HG02885 (cell line): ENCODE measurements at regions not wholly inside any gene's neighbourhood (a gene's known extent, or its start where the extent isn't known, plus 50 kb on each side); places are given as distances from the start of the nearest gene placed in this dataset.

Experiments used
- ATAC-seq: cut with Tn5 transposase; IDR thresholded peaks from one replicate; pipeline ENCODE4 v1.9.1; 2021; ENCODE audit warnings: mild to moderate bottlenecking; ENCODE audit not compliant: unreplicated experiment, poor library complexity

DNA sequence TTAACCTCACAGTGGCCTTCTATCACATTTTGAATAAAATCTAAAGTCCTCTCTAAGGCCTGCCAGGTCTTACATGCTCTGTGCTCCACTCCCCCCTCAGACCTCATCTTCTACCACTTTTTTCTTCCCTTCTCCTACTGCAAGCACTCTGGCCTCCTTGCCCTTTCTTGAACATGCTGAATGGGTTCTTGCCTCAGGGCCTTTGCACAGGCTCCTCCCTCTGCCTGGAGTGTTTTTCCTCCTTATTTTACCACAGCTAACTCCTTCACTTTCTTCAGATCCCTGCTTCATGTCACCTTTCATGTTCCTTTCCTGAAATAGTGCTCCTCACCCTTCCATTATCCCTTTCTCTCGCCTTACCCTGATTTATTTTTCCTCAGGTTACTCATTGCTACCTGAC is 97.9 kb upstream of the FOXP4 start:
- no peak for ATAC-seq

DNA sequence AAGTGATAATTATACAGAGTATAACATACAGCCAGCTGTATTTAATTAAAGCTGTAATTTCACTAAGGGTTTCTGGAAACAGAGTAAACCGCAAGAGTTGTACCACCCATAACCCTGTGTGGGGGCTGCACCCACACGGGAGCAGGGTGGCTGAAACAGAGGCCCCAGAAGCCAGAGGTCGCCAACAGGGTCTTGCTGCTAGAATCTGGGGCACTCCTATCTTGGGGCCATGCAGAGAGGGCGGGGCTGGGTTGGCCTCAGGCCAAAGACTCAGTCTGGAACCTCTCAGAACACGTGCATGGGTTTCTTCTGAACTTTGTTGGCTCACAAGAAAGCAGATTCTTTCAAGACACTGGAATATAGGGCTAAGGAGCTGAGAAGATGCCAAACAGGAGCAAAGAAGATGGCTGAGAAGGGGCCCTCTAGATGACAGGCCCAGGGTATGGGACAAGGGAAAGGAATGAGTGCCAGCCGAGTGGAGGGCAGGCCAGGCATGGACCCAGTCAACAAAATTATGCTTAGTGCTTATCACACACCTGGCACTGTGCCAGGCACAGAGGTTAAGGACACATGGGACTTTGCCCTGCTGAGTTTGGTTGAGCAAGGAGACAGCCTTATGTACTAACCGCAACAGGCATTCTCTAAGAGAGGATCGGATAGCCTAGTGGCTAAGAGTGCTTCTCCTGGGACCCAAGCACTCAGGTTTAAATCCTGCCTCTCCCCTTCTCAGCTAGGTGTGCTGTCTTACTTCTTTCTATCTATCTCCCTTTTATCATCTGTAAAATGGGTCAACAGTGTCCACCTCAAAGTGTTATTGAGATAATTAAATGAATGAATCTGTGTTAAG is 96.6 kb upstream of the FOXP4 start:
- ATAC-seq, result no peak

DNA sequence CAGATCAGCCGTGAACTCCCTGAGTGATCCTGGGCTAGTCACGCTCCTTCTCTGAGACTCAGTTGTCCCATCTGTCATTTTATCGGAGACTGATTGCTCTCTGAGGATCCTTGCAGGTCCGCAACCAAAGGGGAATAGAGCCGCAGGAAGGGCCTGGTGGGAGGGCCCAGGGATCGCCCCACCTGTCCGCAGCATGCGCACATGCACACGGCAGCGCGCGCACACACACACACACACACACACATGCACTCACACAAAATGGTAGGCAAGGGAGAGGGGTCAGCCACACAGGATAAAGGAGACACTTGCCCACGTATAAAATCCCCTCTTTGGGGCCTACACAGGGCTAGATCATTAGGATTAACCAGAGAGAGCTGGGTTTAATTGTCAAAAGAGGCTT is 95.6 kb upstream of the FOXP4 start:
- ATAC-seq, result no peak

DNA sequence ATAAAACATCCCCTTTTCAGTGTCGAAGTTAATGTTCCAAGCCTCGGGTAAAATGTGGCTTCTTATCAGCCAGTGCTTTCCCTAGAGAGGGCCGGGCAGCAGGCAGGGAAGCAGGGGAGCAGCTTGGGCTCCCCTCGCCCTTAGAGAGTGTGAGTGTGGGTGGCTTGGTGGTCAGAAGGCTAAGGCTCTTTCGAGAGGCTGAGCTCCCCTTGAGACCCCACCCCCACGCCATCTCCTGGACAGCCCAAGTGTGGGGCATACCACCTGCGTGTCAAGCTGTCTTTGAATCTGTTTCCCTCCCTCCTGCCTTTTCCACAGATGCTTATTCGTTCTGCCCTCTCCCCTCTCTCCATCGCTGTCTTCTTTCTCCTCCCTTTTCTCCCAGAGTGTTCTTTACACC is 95.1 kb upstream of the FOXP4 start:
- ATAC-seq, result no peak

DNA sequence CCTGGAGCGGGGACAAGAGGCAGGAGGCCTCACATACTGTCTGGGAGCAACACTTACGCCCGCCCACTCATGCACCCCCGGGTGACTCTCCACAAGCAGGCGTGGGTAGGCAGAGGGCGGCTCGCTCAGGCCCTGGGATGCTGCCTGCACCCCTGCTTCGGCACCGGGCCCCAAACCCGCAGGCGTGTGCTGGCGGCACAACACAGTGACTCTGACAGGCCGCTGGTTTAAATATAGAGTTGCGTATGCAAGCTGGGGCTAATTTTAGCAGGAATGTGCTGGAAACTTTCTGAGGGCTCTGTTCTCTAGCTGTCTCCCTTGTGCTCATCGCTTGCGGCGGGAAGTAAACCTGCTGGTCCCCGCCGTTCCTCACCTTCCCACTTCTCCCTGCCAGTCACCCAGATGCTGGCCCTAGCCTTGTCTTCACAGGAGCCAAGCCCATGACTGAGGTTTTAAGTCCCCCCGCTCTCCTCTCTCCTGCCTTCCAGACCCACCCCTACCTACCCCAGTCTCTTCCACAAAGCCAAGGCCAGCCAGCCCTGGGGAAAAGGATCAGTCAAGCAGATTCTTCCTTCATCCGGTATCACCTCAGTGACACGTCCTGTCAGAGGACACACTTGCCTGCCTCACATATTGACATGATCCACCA is 94.5 kb upstream of the FOXP4 start:
- ATAC-seq, result no peak

DNA sequence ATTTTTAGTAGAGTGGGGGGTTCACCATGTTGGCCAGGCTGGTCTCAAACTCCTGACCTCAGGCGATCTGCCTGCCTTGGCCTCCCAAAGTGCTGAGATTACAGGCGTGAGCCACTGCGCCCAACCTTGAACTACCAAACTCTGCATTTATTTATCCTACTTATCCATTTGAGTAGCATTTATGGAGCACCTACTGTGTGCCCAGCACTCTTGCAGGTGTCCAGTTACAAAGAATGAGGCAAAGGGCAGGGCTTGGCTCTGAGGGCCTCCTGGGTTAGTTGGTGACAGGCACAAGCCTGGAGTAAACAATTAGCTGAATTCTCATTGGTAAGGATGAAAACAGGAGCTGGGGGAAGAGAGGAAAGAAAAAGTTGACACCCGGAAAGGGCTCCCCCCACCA is 93.4 kb upstream of the FOXP4 start:
- ATAC-seq, result no peak

DNA sequence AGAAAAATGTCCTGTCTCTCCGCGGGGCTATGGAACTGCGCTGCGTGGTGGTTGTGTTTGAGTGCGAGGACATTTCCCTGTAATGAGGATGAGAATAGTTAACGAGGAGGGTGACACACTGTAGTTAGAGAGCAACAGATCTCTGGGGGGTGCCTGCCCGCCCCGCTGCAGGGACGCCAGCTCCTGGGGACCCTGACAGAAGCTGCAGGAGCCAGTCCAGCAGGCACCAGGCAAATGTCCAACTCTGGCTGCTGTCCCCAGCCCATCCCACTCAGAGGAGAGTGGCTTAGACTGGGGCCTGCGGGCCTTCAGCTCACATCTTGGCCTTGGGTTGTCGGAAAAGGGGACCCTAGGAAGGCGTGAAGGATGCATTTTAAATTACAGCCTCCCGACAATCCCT is 92.9 kb upstream of the FOXP4 start:
- ATAC-seq, result no peak

DNA sequence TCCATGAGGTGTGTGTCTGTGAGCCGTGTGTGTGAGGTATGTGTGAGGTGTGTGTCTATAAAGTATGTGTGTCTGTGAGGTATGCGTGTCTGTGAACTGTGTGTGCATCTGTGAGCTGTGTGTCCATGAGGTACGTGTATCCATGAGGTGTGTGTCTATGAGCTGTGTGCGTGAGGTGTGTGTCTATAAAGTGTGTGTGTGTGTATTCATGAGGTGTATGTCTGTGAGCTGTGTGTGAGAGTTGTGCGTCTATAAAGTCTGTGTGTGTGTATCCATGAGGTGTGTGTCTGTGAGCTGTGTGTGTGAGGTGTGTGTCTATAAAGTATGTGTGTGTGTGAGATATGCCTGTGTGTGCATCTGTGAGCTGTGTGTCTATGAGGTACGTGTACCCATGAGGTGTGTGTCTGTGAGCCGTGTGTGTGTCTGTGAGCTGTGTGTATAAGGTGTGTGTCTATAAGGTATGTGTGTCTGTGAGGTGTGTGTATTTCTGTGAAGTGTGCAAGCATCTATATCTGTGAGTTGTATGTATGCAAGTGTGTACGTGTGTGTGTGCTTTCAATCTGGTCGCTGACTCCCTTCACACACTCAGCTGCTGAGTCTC is 91.9 kb upstream of the FOXP4 start:
- ATAC-seq, result no peak

DNA sequence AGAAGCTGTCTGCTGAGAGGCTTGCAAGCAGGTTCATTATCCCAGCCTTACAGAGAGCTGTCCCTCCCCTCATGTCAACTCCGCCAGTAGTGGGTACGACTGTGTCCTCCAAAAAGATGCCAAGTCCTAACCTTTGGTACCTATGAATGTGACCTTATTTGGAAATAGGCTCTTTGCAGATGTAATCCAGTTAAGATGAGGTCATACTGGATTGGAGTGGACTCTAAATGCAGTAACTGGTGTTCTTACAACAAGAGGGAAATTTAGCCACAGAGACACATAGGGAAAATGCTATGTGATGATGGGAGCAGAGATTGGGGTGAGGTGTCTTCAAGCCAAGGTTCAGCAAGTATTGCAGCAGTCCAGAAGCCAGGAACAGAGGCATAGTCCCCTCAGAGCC is 90.8 kb upstream of the FOXP4 start:
- ATAC-seq, result no peak

DNA sequence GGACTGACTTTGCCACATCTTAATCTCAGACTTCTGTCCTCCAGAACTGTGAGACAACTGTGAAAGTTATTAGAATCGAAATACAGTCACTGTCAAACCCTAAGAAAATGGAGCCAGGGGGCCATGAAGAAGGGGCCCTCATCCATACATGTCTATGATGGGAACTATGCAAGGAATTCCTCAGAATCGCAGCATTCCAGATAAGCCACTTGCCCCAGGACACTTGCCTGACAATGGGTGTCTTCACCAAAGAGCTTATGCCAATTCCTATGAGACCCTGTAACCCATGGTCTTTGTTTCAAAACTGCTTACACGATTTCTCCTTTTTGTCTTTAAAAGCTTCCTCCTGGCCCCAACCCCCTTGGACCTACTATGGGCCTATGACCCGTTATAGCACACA is 90.4 kb upstream of the FOXP4 start:
- ATAC-seq, result no peak

DNA sequence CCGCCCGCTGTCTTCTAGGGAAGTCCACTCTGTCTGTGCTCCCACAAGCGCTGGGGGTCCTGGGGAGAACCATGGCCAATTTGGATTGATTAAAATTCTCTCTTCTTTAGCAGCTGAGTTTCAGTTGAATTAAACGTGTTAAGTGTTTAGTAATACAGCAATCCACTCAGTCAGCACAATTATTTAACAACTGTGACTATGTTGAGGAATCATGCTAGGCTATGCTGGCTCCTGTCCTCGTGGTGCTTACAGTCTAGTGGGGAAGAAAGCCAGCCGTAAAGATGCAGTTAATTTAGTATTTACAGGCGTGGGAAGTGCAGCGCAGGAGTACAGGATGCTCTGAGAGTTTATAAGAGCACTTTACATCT is 88.9 kb upstream of the FOXP4 start:
- ATAC-seq, result no peak

DNA sequence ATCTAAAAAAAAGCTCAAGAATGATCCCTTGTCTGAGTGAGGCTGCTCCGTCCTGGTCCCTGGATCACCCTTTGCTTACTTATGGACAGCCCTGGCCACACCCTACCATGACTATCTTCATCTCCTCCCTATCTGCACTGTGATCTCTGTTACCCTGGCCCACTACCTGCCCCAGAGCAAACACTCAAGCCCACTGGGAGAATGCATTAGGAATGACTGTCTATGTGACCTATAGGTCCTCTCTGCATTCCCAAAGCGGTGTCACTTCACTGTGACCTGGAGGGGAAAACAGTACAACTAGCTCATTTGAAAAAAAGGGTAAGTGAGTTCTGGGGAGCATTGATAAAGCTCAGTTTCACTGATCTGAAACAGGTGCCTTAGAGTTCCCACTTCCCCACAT is 86.4 kb upstream of the FOXP4 start:
- ATAC-seq, result no peak

DNA sequence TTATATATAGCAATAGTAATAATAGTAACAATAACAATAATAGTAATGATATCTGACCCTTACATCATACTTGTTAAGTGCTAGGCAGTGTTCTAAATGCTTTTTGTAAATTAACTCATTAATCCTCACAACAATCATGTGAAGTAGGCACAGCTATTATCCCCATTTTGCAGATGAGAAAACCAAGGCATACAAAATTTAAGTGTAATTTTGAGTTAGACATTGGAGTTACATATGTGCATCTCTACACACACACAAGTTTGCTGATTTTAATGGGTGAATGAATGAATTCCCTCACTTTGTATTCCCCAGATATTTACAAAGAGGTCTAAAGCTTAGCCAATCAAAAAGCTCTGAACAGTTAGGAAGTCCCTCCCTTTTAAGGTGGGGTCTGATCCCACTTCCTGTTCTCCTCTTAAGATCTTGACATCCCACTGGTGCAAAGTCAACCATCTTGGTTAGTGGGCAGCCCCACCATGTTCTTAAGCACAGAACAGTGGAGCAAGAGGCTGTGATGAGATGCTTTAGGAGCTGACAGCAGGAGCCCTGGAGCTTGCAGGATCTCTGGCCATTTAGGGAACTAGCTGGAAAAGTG is 85.3 kb upstream of the FOXP4 start:
- no peak for ATAC-seq

DNA sequence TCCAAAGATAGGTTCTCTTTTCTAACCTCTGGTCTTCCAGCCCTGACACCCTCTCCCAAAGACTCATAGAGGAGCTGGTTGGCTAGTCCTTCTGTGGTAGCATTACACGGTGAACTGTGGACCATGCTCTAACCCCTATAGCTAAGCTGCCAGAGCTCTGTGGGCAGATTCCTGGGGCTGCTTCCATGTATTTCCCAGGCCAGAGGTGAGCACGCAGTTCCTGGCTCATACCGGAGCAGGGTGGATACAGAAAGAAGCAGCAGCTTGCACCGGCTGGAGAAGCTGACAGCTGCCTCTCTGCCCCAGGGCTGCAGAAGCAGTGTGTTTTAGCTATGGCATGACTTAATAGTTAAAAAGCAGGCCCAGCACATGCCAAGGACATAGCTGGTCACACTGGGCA is 84.1 kb upstream of the FOXP4 start:
- no peak for ATAC-seq

DNA sequence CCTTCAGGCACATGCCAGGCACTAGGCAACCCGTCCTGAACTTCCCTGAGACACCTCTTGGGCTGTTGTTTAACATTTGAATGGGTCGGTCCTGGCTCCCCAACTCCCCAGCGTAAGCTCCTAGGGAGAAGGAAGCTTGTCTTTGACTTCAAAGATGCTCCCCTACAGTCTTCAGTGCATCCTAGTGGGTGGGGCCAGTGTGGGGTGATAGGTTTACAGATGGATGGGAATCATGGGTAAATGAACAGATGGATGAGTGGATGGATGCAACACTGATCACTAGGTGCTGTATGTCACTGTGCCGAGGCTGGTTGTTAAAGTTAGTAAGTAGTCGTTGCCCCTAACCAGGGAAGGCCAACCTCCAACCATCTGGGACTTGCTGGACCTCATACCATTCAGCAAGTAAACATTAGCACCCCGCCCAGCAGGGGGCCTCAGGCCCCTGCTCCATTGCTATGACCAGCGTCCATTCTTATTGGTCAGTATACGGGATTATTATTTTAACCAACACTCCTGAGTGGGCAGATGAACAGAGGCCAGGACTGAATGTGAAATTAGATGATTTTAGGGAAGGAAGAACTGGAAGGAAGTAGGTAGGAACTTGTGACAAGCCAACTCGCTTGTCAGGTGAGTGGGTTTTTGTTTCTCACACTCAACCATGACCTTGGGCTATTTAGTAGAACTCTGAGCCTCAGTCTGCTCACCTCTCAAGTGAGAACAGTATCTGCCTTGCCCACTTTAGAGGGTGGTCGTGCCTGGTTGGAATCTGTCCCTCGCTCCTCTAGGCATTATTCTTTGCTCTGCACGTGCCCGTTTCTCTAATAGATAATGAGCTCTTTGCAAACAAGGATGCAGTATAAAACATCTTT is 82.9 kb upstream of the FOXP4 start:
- ATAC-seq, result peak; percentile 64

DNA sequence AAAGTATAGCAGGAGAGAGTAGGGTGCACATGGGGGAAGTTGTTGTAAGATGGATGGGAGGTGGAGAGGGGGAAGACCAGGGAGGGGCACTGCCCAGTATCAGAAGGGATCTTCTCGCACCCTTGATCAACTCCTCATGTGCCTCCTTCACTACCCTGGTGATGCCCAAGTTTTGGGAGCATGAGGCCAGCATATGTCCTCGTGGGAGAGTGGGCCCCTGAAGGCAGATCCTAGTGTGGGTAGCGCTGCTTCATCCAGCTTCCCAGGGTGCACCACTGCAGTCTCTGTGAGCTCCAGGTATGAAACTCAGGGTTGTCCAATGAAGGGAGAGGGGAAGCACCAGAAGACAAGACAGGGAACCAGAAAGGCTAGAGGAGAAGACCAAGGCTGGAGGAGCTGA is 82.2 kb upstream of the FOXP4 start:
- ATAC-seq, result no peak

DNA sequence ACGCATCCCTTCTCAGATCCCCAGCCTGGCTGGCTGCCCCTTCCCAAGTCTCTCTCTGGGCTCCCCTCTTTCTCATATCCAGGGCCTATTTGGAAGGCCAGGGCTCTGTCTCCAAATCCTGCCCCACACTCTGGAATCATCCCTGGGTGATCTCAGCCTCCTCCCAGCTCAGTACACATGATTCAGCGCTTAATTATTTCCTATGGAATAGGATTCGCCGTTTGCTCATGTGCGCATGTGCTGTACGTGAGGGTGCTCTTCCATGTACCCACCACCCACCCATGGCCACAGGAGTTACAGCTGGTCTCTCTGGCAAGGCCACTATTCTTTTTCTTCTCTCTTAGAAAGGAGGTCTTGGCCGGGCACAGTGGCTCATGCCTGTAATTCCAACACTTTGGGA is 81.7 kb upstream of the FOXP4 start:
- ATAC-seq, result no peak

DNA sequence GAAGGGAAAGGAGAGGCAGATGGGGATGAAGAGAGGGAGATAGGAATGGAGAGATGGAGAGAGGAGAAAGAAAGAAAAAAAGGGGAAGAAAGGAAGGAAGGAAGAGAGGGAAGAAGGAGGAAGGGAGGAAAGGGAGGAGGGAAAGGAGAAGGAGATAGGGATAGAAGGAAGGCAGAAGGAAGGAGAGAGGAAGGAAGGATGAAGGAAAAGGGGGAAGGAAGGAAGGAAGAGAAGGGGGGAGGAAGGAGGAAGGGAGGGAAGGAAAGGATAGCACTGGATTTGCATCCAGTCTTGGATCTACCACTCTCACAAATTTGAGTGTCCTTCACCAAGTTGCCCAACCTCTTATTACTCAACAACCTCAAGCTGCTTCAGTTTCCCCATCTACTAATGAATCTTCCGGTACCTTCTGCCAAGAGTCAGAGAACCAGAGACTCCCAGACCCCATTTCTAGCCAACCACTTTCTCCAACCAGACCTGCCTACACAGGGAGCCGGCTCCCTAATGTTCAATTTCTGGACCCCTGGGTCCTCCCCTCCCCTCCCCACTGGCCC is 79.7 kb upstream of the FOXP4 start:
- no peak for ATAC-seq

DNA sequence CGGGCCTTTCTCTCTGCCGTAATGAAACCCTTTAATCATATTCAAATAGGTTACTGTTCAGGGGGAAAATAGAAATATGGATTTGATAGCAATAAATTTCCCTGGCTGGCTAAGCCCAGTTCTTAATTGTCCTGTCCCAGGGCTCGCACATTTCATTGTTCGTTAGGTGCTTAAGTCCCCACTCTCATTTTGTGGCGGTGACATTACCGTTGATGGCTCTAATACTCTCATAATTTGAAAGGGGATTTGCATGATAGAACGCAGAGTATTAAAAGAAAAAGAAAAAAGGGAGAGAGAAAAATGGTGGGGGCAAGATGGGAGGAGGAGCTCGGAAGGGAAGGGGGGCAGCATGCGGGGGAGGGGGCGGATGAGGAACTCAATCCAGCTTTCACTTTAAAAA is 79.1 kb upstream of the FOXP4 start:
- no peak for ATAC-seq
